ENCODE measurements at regions not wholly inside any gene's neighbourhood (a gene's known extent, or its start where the extent isn't known, plus 50 kb on each side); places are given as distances from the start of the nearest gene placed in this dataset.

- in situ Hi-C loops (cut with MboI; ENCODE audit: low sequenced_read_pairs, unreplicated experiment): no loop called here
- DNase-seq (ENCODE audit: low spot score): no peak
- TF ChIP-seq, protein P1, sequence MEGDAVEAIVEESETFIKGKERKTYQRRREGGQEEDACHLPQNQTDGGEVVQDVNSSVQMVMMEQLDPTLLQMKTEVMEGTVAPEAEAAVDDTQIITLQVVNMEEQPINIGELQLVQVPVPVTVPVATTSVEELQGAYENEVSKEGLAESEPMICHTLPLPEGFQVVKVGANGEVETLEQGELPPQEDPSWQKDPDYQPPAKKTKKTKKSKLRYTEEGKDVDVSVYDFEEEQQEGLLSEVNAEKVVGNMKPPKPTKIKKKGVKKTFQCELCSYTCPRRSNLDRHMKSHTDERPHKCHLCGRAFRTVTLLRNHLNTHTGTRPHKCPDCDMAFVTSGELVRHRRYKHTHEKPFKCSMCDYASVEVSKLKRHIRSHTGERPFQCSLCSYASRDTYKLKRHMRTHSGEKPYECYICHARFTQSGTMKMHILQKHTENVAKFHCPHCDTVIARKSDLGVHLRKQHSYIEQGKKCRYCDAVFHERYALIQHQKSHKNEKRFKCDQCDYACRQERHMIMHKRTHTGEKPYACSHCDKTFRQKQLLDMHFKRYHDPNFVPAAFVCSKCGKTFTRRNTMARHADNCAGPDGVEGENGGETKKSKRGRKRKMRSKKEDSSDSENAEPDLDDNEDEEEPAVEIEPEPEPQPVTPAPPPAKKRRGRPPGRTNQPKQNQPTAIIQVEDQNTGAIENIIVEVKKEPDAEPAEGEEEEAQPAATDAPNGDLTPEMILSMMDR (IDR thresholded peaks at IDR 0.05; ENCODE audit: borderline replicate concordance, control extremely low read depth, extremely low read depth, insufficient read depth, missing control alignments): no peak
Measured at GRCh38 chr2:234625626-234626250, 128.9 kb upstream of the ARL4C start.

GRCh38 chr2:234623521-234623991 lies 126.7 kb upstream of the ARL4C start:
- in situ Hi-C loops (cut with MboI; ENCODE audit: low sequenced_read_pairs, unreplicated experiment): no loop called here
- DNase-seq (ENCODE audit: low spot score): no peak
- TF ChIP-seq, protein P1 (IDR thresholded peaks at IDR 0.05; ENCODE audit: borderline replicate concordance, control extremely low read depth, extremely low read depth, insufficient read depth, missing control alignments): no peak

DNA sequence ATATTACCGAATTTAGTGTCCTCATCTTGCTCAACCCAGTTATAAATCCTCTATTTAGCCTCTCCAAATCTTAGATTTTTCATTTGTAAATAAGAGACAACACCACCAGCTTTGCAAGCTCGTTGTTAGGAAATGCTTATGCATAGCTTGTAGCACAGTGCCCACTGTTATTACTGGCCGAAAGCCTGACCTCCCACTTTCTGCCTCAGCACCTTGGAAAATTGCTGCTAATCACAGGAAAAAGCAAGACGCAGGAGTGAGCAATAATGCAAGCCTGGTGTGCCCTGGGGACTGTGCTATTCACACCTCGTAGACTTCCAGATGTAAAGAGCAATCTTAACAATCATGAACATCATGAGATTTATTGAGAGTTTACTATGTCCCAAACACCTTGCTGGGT lies 124.2 kb upstream of the ARL4C start:
- DNase-seq (ENCODE audit: low spot score): no peak
- in situ Hi-C loops (cut with MboI; ENCODE audit: low sequenced_read_pairs, unreplicated experiment): no loop called here
- TF ChIP-seq, protein P1 (IDR thresholded peaks at IDR 0.05; ENCODE audit: borderline replicate concordance, control extremely low read depth, extremely low read depth, insufficient read depth, missing control alignments): no peak

DNA sequence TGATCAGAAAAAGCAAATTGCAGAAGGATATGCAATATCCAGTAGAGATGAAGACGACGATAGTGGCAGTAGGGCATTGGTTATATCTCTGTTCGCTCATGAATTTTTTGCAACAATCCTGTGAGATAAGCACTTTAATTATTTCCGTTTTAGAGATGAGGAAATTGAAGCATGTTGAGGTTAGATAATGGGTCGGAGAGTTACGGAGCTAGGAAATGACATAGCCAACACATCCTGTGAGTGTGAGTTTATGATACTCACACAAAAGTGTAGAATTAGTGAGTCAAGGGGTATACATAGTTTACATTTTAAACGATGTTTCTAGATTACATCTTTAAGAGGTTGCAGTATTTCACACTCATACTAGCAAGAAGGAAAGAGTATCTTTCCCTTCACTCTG lies 123.1 kb upstream of the ARL4C start:
- DNase-seq (ENCODE audit: low spot score): no peak
- TF ChIP-seq, protein P1 (IDR thresholded peaks at IDR 0.05; ENCODE audit: borderline replicate concordance, control extremely low read depth, extremely low read depth, insufficient read depth, missing control alignments): no peak
- in situ Hi-C loops (cut with MboI; ENCODE audit: low sequenced_read_pairs, unreplicated experiment): no loop called here

GRCh38 chr2:234615643-234616356 lies 118.9 kb upstream of the ARL4C start:
- no peak for DNase-seq (ENCODE audit: low spot score)

DNA sequence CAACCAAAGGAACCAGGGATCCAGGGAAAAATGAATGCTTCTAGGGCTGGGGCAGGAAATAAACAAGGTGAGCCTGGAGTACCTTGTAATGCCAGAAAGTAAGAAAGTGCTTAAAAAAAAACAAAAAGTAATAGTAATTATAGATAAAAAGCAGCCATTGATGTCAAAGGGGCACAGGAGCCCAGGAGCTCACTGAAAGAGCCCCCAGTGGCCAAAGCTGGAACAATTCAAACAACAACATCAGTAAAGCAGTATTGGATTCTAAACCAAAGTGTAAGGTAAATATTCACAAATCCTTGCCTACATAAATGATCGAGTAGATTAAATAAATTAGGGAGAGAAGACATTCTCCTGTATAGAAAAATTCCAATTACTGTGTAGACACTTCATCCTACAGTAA lies 114.3 kb upstream of the ARL4C start:
- TF ChIP-seq, protein P1 (IDR thresholded peaks at IDR 0.05; ENCODE audit: borderline replicate concordance, control extremely low read depth, extremely low read depth, insufficient read depth, missing control alignments): no peak
- in situ Hi-C loops (cut with MboI; ENCODE audit: low sequenced_read_pairs, unreplicated experiment): no loop called here
- DNase-seq (ENCODE audit: low spot score): no peak

More at GRCh38 chr2:234615643-234616356, 118.9 kb upstream of the ARL4C start:
- TF ChIP-seq, protein P1 (IDR thresholded peaks at IDR 0.05; ENCODE audit: borderline replicate concordance, control extremely low read depth, extremely low read depth, insufficient read depth, missing control alignments): no peak
- in situ Hi-C loops (cut with MboI; ENCODE audit: low sequenced_read_pairs, unreplicated experiment): no loop called here

Measured in GM13976 (cell line).